Stomach (tissue), 4 donors: ENCODE measurements at regions not wholly inside any gene's neighbourhood (a gene's known extent, or its start where the extent isn't known, plus 50 kb on each side); places are given as distances from the start of the nearest gene placed in this dataset.

Source experiments
- CTCF ChIP-seq, 7 experiments: fragments of 450-650 bp in 4 of 7; fragments of 200-600 bp in 3 of 7; sonication (generic) in 3 of 7; IDR thresholded peaks; one replicate each; pipeline ENCODE4 v1.5.1; 2016 to 2019; ENCODE audit warnings: antibody characterized with exemption in 7 of 7, control low read depth in 2 of 7, mild to moderate bottlenecking in 1 of 7
- EP300 ChIP-seq: sonication (generic); formaldehyde crosslinking; IDR thresholded peaks from one replicate; pipeline ENCODE4 v1.6.1; 2017; ENCODE audit warnings: antibody characterized with exemption
- POLR2A ChIP-seq, 4 donors: fragments of 450-650 bp; IDR thresholded peaks; one replicate each; pipeline ENCODE4 v1.6.1; 2016; ENCODE audit warnings: antibody characterized with exemption in 4 of 4, control low read depth in 2 of 4, mild to moderate bottlenecking in 1 of 4, moderate library complexity in 1 of 4
- POLR2AphosphoS5 ChIP-seq, 3 donors: sonication (generic); formaldehyde crosslinking; IDR thresholded peaks; one replicate each; pipeline ENCODE4 v1.6.1; 2016; ENCODE audit warnings: antibody characterized with exemption in 3 of 3

- TF ChIP-seq CTCF (IDR thresholded peaks at IDR 0.05) (no peak), POLR2A (IDR thresholded peaks at IDR 0.05) (no peak), EP300 (no peak), POLR2AphosphoS5 (IDR thresholded peaks at IDR 0.05) (no peak)
Measured at GRCh38 chr7:17083392-17084165, 201.8 kb upstream of the AGR3 start.
